NCI-H1417 (cell line): ENCODE measurements at regions not wholly inside any gene's neighbourhood (a gene's known extent, or its start where the extent isn't known, plus 50 kb on each side); places are given as distances from the start of the nearest gene placed in this dataset.

Experiments
- DNase-seq, 3 experiments: peaks; one replicate each; lab custom pipeline; 2025; lab: John Stamatoyannopoulos, UW

GRCh38 chr7:142409471-142409870 lies 151.6 kb upstream of the PRSS58 start:
- DNase-seq, result no peak

GRCh38 chr7:142408794-142409193 lies 150.9 kb upstream of the PRSS58 start:
- no peak for DNase-seq

- no peak for DNase-seq
Measured at GRCh38 chr7:142407939-142408570, 150.2 kb upstream of the PRSS58 start.

GRCh38 chr7:142405122-142405765 lies 147.4 kb upstream of the PRSS58 start:
- DNase-seq, result no peak

- DNase-seq, result no peak
Measured at GRCh38 chr7:142401951-142402350, 144.1 kb upstream of the PRSS58 start.

GRCh38 chr7:142400042-142400533 lies 142.2 kb upstream of the PRSS58 start:
- DNase-seq, result no peak

- no peak for DNase-seq
Measured at GRCh38 chr7:142391191-142391992, 133.5 kb upstream of the PRSS58 start.

- DNase-seq, result no peak
Measured at GRCh38 chr7:142389544-142389943, 131.7 kb upstream of the PRSS58 start.

- DNase-seq, result peak; percentile 34 to 73 (median 71)
Measured at GRCh38 chr7:142385491-142386340, 127.9 kb upstream of the PRSS58 start.

- DNase-seq, result no peak
Measured at GRCh38 chr7:142384493-142384922, 126.7 kb upstream of the PRSS58 start.

- no peak for DNase-seq
Measured at GRCh38 chr7:142383841-142384492, 126.1 kb upstream of the PRSS58 start.

- peak in 2 of 3 experiments; percentile 15 to 74 for DNase-seq
Measured at GRCh38 chr7:142381727-142382390, 124.0 kb upstream of the PRSS58 start.

GRCh38 chr7:142380069-142380468 lies 122.2 kb upstream of the PRSS58 start:
- peak in 1 of 3 experiments; percentile 44 for DNase-seq

GRCh38 chr7:142379201-142379885 lies 121.5 kb upstream of the PRSS58 start:
- DNase-seq, result peak; percentile 38 to 71 (median 61)

- DNase-seq, result no peak
Measured at GRCh38 chr7:142377567-142377966, 119.7 kb upstream of the PRSS58 start.

- DNase-seq, result no peak
Measured at GRCh38 chr7:142376356-142376997, 118.6 kb upstream of the PRSS58 start.

- DNase-seq, result no peak
Measured at GRCh38 chr7:142375710-142376313, 118.0 kb upstream of the PRSS58 start.

- no peak for DNase-seq
Measured at GRCh38 chr7:142372727-142373126, 114.9 kb upstream of the PRSS58 start.
